GM12874 (cell line): ENCODE measurements at regions not wholly inside any gene's neighbourhood (a gene's known extent, or its start where the extent isn't known, plus 50 kb on each side); places are given as distances from the start of the nearest gene placed in this dataset.

Source experiments
- CTCF ChIP-seq: IDR thresholded peaks from 2 replicates; pipeline ENCODE4 v1.5.1; 2011; ENCODE audit warnings: low read depth, mild to moderate bottlenecking, control low read depth, low read length, moderate library complexity; ENCODE audit not compliant: insufficient read depth

GRCh38 chr11:100556781-100557180, 130.3 kb upstream of the ARHGAP42 start:
- TF ChIP-seq CTCF: no peak

- no peak for TF ChIP-seq CTCF
Measured at GRCh38 chr11:100557830-100558611, 129.1 kb upstream of the ARHGAP42 start.

DNA sequence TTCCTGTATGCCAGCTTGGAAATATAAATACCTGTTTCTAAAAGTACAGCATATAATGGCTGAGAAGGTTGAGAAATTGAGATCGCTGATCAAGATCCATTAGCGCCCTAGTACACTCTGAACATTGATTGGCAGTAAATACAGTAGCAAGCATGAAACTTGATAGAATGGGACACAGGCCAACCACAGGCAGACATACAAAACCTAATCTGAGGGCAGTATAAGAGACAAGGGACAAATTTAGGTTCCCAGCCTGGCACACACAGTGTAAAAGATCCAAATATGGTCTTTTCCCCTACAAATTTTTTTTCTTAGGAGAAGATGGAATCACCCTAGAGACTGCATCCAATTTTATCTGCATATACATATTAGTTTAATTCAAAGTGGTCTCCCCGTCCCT, 126.5 kb upstream of the ARHGAP42 start:
- no peak for TF ChIP-seq CTCF

GRCh38 chr11:100561323-100561722, 125.8 kb upstream of the ARHGAP42 start:
- TF ChIP-seq CTCF: no peak

DNA sequence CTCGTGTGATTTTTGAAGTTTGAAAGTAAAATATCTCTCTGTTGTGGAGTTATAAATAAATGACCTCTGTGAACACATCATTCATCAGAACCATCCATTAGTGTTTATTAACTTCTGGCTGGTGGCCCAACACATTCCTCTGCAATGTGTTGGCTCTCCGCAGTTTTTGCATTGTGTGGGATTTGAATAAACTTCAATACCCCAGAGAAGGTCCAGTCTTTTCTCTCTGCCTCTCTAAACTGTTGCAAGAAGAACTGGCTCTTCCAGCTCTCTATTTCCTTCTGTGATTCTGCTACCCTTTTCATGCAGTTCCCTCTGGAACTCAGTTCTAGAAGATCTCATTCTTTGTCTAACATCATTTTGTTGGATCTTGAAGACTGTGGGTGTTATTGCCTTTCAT, 125.0 kb upstream of the ARHGAP42 start:
- TF ChIP-seq CTCF: no peak

- TF ChIP-seq CTCF: no peak
Measured at GRCh38 chr11:100563541-100564280, 123.4 kb upstream of the ARHGAP42 start.

- no peak for TF ChIP-seq CTCF
Measured at GRCh38 chr11:100573911-100574513, 113.1 kb upstream of the ARHGAP42 start.
